Left ventricle myocardium inferior (tissue), 1 donor: ENCODE measurements at regions not wholly inside any gene's neighbourhood (a gene's known extent, or its start where the extent isn't known, plus 50 kb on each side); places are given as distances from the start of the nearest gene placed in this dataset.

Experiments used
- DNase-seq: peaks from one replicate; pipeline ENCODE4 v3.0.0-alpha.2; 2020
- H3K27ac ChIP-seq: fragments of 200-600 bp; replicated peaks from 2 replicates; pipeline ENCODE4 v1.8.0; 2021
- H3K27me3 ChIP-seq: fragments of 200-600 bp; 2 replicates; pipeline ENCODE4 v1.8.0; 2021; ENCODE audit warnings: low read depth
- H3K36me3 ChIP-seq: fragments of 200-600 bp; 2 replicates; pipeline ENCODE4 v1.8.0; 2021
- H3K4me1 ChIP-seq: fragments of 200-600 bp; 2 replicates; pipeline ENCODE4 v1.8.0; 2021
- H3K4me3 ChIP-seq: fragments of 200-600 bp; 2 replicates; pipeline ENCODE4 v1.8.0; 2021; ENCODE audit warnings: mild to moderate bottlenecking, moderate library complexity
- H3K9me3 ChIP-seq: fragments of 200-600 bp; replicated peaks from 2 replicates; pipeline ENCODE4 v1.8.0; 2021
- CTCF ChIP-seq: fragments of 200-600 bp; IDR thresholded peaks from 2 replicates; pipeline ENCODE4 v1.8.0; 2021; ENCODE audit warnings: antibody characterized with exemption, mild to moderate bottlenecking, borderline replicate concordance
- intact Hi-C: fragments of 100-400 bp; cut with micrococcal nuclease; formaldehyde crosslinking; loops from one replicate; pipeline ENCODE4 v1.11.0; 2022
- donor health status: DM: no; HTN: yes; CAD: no; lungs with severe emphysema.

- H3K27ac ChIP-seq, result no peak overlapping the region
- H3K36me3 ChIP-seq, result no peaks in the 10 kb centered on the region
- H3K4me3 ChIP-seq, result no peak overlapping the region
- DNase-seq, result no peak
- no peaks in the 10 kb centered on the region for H3K27me3 ChIP-seq
- no peak for TF ChIP-seq CTCF
- H3K9me3 ChIP-seq, result peaks cover 32% of the 10 kb centered on the region
- intact Hi-C loops, result no loop called here
- H3K4me1 ChIP-seq, result no peaks in the 10 kb centered on the region
These were observed 611.4 kb downstream of the TNS3 start for GRCh38 chr7:46970476-46970875.

GRCh38 chr7:46970131-46970430 is 611.8 kb downstream of the TNS3 start:
- intact Hi-C loops, result no loop called here
- no peaks in the 10 kb centered on the region for H3K36me3 ChIP-seq

GRCh38 chr7:46969303-46970130 is 612.4 kb downstream of the TNS3 start:
- Histone ChIP-seq H3K4me3 (no peak overlapping the region), H3K4me1 (no peaks in the 10 kb centered on the region), H3K9me3 (peaks cover 41% of the 10 kb centered on the region), H3K27ac (no peak overlapping the region), H3K36me3 (no peaks in the 10 kb centered on the region), H3K27me3 (no peaks in the 10 kb centered on the region)
- no peak for DNase-seq
- intact Hi-C loops, result no loop called here
- no peak for TF ChIP-seq CTCF

More at GRCh38 chr7:46970131-46970430, 611.8 kb downstream of the TNS3 start:
- Histone ChIP-seq H3K9me3 (peaks cover 36% of the 10 kb centered on the region), H3K4me3 (no peak overlapping the region), H3K27ac (no peak overlapping the region), H3K4me1 (no peaks in the 10 kb centered on the region), H3K27me3 (no peaks in the 10 kb centered on the region)
- DNase-seq, result no peak
- no peak for TF ChIP-seq CTCF

GRCh38 chr7:46968003-46968402 is 613.9 kb downstream of the TNS3 start:
- DNase-seq, result no peak
- peaks cover 56% of the 10 kb centered on the region for H3K9me3 ChIP-seq
- intact Hi-C loops, result no loop called here

GRCh38 chr7:46963719-46964118 is 618.2 kb downstream of the TNS3 start:
- no peaks in the 10 kb centered on the region for H3K27me3 ChIP-seq
- DNase-seq, result no peak
- H3K27ac ChIP-seq, result no peak overlapping the region
- no peak overlapping the region for H3K4me3 ChIP-seq
- H3K4me1 ChIP-seq, result no peaks in the 10 kb centered on the region
- no peak for TF ChIP-seq CTCF
- peaks cover 91% of the 10 kb centered on the region for H3K9me3 ChIP-seq
- intact Hi-C loops, result no loop called here
- no peaks in the 10 kb centered on the region for H3K36me3 ChIP-seq

More at GRCh38 chr7:46968003-46968402, 613.9 kb downstream of the TNS3 start:
- Histone ChIP-seq H3K27ac (no peak overlapping the region), H3K36me3 (no peaks in the 10 kb centered on the region), H3K4me1 (no peaks in the 10 kb centered on the region), H3K4me3 (no peak overlapping the region), H3K27me3 (no peaks in the 10 kb centered on the region)
- TF ChIP-seq CTCF, result no peak
